ENCODE measurements at regions not wholly inside any gene's neighbourhood (a gene's known extent, or its start where the extent isn't known, plus 50 kb on each side); places are given as distances from the start of the nearest gene placed in this dataset.

DNA sequence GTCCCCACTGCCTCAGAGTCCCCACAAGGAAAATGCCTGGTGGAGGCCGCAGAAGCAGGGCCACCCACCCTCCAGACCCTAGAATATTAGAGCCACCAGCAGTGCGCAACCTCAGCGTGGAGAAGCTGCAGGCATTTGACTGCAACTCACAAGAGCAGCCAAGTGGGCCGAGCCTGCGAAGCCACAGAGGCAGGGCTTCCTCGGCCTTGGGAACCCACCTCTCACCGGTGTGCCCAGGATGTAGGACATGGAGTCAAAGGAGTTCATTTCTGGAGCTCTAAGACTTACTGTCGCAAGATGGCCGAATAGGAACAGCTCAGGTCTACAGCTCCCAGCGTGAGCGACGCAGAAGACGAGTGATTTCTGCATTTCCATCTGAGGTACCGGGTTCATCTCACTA is 397.9 kb upstream of the PIK3R1 start:
- TF ChIP-seq, protein P1, sequence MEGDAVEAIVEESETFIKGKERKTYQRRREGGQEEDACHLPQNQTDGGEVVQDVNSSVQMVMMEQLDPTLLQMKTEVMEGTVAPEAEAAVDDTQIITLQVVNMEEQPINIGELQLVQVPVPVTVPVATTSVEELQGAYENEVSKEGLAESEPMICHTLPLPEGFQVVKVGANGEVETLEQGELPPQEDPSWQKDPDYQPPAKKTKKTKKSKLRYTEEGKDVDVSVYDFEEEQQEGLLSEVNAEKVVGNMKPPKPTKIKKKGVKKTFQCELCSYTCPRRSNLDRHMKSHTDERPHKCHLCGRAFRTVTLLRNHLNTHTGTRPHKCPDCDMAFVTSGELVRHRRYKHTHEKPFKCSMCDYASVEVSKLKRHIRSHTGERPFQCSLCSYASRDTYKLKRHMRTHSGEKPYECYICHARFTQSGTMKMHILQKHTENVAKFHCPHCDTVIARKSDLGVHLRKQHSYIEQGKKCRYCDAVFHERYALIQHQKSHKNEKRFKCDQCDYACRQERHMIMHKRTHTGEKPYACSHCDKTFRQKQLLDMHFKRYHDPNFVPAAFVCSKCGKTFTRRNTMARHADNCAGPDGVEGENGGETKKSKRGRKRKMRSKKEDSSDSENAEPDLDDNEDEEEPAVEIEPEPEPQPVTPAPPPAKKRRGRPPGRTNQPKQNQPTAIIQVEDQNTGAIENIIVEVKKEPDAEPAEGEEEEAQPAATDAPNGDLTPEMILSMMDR (IDR thresholded peaks at IDR 0.05), result no peak
- TF ChIP-seq EZH2 (IDR thresholded peaks at IDR 0.05), result no peak

Measured in neural progenitor cell (in vitro differentiated cells).